CD4-positive, alpha-beta T cell treated with Interleukin-1 beta for 1 hour (primary cell): ENCODE measurements at regions not wholly inside any gene's neighbourhood (a gene's known extent, or its start where the extent isn't known, plus 50 kb on each side); places are given as distances from the start of the nearest gene placed in this dataset.
"Not testable (repeated sequence)": the region's sequence is repeated elsewhere in the genome, so short reads cannot be mapped to it uniquely, and the experiment has no call there.

ENCODE experiments used
- DNase-seq, 2 donors: peaks; one replicate each; pipeline ENCODE4 v3.0.0-alpha.2; 2020 to 2022

- no peak for DNase-seq
Measured at GRCh38 chr2:145524303-145524702, 1004.4 kb upstream of the ZEB2 start.

DNA sequence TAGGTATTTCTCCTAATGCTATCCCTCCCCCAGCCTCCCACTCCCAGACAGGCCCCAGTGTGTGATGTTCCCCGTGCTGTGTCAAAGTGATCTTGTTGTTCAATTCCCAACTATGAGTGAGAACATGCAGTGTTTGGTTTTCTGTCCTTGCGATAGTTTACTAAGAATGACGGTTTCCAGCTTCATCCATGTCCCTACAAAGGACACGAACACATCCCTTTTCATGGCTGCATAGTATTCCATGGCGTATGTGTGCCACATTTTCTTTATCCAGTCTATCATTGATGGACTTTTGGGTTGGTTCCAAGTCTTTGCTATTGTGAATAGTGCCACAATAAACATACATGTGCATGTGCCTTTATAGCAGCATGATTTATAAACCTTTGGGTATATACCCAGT lies 999.3 kb upstream of the ZEB2 start:
- not testable (repeated sequence) for DNase-seq

DNA sequence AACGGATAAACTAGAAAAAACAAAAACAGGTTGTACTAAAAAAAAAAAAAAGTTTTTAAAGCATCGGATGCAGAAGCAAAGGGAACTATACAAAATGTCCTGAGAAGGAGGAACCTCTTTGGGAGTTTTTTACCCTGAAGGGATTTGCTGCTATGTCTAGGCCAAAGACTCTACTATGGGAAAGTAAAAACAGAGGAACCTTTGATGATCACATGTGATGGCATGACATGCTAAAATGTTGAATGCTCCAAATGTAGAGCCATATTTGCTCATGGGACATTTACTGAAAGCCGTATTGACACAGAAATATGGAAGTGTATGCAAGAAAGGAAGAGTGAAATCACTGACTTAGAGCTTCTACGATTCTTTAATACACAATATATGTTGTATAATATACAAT lies 992.0 kb upstream of the ZEB2 start:
- no peak for DNase-seq

DNA sequence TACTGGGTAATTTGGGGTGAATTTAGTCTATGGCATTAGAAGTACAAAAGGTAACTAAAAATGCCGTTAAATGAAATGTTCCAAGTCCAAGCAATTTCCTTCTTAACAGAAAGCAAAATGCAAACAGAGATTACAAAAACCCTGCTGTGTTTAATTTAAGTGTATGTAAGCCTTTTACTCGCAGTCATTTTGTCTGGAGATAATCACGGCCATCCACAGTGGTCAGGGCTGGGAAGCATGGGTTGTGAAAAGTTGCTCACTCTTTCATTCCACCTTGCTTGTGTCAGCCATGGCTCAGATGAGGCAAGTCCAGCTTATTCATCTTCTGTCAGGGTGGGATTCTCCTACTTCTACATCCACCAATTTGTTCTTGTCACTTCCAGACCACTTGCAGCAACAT lies 983.6 kb upstream of the ZEB2 start:
- no peak for DNase-seq

GRCh38 chr2:145501920-145502319 lies 982.0 kb upstream of the ZEB2 start:
- DNase-seq, result no peak

- DNase-seq, result no peak
Measured at GRCh38 chr2:145495590-145495989, 975.7 kb upstream of the ZEB2 start.

GRCh38 chr2:145494441-145494840 lies 974.5 kb upstream of the ZEB2 start:
- DNase-seq, result no peak

DNA sequence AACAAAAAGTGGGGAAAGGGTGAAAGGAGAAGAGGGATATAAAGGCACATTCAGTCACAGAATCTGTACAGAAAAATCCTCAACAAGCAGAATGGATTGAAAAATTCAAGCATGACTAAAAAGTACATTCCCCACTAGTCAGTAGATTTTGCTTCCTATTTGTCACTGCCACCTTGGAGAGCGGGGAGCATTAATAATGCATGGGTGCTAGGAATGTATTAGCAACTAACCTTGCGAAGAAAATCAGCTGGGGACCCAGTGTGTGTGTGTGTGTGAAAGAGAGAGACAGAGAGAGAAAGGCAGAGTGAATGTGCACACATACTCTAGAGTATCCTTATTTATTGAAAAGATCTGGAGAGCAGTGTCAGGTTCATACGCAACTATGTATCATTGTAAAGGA lies 968.7 kb upstream of the ZEB2 start:
- no peak for DNase-seq

- no peak for DNase-seq
Measured at GRCh38 chr2:145484448-145485097, 964.7 kb upstream of the ZEB2 start.

- no peak for DNase-seq
Measured at GRCh38 chr2:145483854-145484253, 963.9 kb upstream of the ZEB2 start.

DNA sequence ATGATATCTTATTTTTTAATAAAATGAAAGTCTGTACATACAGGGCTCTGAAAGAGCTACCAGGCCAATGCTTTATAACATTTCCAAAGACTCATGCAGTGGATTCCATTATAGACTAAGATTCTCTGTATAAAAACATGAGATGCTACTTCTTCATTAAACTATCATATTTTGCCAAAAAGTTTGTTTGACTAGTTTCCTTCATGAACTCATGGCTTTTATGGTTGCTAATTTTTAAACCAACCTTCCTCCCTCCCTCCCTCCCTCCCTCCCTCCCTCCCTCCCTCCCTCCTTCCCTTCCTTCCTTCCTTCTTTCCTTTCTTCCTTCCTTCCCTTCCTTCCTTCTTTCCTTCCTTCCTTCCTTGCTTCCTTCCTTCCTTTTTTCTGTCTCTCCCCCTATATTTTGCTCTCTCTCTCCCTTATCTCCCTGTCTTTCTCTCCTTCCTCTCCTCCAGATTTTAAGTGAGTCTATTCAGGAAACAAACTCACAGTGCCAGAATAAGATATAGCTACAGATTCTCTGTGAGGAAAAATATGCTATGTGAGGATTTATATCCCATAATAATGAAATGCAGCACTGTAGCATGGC lies 961.5 kb upstream of the ZEB2 start:
- DNase-seq, result no peak

DNA sequence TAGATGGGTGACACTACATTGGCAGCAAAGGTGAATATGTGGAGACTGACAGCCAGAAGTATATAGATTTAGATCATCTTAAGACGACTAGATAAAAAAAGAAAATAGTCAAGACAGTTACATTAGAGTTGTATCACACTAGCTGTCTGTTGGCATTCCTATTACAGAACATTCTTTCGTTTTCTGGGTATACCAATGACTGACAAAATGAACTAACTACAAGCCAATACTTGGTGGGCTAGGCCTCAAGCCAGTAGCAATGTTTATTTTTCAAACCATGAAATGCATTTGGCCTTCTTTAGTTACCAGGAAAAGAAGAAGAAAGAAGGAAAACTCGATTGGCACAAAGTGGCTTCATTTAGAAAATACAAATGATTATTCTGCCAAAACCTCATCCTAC lies 944.9 kb upstream of the ZEB2 start:
- DNase-seq, result no peak

DNA sequence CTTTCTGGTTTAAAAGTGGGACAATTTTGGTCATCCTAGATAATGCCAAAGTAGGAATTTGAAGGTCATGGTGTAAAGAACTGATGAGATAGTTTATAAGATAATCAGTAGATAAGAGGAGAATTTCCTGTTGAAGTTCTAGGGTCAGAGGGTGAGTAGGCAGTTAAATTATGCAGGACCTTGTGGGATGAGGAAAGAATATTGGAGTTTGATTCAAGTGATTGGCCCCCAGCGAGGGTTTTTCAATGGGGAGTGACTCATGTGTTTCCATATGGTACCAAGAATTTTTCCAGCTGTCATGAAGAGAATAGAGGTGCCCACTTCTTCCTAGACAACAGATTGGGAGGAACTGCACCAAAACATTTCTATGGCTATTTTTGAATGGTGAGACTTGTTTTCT lies 940.2 kb upstream of the ZEB2 start:
- no peak for DNase-seq

DNA sequence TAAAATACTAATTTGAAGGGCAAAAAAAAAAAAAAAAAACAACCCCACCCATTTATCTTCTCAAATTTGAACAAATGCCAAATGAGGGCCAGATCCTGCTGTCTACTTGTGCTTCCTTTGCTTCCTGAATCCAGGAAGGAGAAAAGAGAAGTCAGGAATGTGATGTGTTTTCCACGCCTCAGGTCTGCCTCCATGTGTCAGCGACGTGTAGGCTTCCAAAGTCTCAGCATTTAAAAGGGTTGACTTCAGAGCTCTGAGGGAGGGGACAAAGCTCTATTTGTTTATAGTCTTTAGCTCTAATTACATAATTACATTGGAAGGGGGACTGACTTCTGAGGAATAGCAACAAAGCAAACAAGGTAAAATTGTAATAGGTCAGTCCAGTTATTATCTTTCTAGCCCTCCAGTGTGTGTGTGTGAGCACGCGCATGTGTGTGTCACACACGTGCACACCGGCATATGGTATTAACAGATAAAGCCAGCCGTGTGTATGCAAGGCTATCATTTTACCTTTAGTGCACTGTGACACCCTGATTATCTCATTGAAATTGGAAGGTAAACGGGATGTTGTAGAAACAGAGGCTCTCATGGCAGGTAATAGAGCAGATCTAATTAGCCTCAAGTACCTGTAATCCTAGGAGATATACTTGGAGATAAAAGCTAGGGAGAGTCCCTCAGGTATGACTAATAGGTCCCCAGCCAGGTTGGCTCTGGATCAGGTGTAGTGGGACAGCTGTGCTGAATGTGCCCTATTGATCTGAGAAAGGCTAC lies 911.4 kb upstream of the ZEB2 start:
- no peak for DNase-seq

DNA sequence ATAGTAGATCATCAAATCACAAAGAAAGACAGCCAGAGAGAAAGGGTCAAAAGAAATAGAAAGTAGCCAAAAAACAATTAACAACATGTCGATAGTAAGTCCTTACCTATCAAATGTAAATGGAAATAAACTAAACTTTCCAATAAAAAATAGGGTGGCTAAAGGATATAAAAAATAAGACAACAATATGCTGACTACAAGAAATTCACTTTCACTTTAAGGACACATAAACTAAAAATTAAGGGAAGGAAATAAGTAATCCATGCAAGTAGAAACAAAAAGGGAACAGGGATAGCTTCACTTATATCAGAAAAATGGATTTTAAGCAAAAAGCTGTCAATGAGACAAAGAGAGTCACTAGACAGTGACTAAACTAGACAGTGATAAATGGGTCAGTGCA lies 903.9 kb upstream of the ZEB2 start:
- no peak for DNase-seq

- DNase-seq, result no peak
Measured at GRCh38 chr2:145422576-145422975, 902.7 kb upstream of the ZEB2 start.

DNA sequence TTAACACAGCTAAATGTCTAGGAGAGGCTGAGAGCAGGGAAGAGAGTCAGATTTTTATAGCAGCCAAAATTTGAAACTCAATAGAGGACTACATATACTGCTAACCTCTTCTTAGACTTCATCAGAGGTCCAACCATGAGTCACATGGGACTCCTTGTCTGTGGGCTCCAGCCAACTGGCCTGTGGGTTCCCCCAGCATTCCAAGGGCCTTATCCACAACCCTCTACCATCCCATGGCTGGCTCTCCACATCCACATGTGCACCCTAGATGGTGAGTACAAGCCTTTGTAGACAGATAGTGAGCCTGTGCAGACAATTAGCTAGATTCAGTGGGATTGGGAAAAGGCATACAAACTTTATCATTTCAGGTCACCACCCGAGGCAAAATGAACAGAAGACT lies 901.9 kb upstream of the ZEB2 start:
- DNase-seq, result no peak

- no peak for DNase-seq
Measured at GRCh38 chr2:145416640-145417039, 896.7 kb upstream of the ZEB2 start.

DNA sequence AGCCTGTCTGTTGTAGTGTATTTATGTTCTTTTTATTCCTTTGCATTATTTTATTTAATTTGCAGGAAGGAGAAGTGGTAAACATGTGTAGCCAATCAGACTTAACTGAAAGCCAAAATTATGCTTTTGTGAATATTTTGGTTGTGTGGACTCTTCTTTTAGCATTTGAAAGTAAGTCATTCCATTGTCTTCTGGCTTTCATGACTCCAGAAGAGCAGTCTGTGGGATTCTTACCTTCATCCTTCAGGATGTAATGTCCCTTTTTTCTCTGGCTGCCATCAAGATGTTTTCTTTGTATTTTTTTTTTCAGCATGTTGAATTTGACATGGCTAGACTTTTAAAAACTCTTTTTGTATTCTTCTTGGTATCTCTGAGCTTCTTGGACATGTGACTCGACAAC lies 895.2 kb upstream of the ZEB2 start:
- DNase-seq, result no peak

DNA sequence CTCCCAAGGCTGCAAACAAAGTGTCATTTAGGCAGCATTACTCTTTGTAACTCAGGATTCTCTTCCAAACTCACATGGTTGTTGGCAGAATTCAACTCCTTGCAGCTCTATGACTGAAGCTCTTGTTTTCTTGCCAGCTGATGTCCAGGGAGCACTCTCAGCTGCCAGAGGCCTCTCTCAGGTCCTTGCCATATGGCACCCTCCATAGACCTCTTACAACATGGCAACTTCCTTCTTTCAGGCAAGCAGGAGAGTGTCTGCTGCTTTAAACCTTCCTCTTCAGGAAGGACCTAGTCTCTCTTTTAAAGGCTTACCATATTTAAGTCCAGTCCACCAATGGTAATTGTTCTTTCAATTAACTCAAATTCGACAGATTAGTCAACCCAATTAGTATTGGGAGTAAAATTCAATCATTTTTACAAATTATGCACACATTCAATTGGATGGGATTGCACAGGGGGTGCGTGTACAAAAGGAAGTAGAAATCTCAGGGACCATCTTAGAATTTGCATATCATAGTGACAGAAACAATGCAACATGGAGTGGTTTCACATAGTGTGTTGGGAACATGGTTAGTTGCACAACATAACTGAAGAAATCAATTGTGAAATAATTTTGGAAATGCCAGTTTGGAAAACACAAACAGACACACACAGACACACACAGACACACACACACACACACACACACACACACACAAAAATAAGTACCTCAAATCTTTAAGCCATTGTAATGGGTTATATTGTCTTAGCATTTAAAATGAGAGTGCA lies 893.5 kb upstream of the ZEB2 start:
- no peak for DNase-seq

DNA sequence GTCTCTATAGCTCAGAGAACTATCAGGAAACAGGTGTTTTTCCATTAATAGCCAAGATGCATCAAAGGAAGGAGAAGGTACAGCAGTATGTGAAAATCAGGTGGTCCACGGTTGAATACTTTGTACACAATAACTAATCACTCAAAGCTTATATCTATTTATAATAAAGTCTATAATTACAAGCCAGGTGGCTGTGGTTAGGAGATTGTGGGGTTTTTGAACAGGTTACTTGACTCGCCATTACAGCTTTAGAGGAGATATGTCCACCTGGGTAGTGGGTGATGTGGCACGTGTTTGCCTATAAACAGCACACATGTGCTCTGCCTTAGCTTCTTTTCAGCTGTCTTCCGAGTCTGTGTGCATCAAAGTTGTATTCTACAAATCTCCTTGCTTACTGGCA lies 892.2 kb upstream of the ZEB2 start:
- DNase-seq, result no peak

DNA sequence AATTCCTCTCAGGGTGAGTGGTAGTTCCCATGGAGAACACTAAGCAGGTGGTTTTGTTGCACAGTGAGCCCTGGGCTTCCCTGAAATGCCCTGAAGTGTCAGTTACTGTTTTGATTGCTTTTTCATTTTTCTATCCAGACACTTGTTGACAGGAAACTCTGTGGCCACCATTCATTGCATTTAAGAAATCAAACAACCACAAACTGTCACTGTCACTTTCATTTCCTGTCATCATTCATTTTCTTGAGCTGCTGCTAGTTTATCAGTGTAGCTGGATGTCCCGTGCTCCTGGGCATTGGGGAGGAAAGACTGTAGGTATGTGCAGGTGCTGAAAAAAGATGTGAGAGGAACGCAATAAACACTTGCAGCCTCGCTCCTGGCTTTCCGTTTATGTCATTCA lies 891.6 kb upstream of the ZEB2 start:
- DNase-seq, result peak; percentile 12 to 29

GRCh38 chr2:145410086-145410485 lies 890.2 kb upstream of the ZEB2 start:
- DNase-seq, result no peak

DNA sequence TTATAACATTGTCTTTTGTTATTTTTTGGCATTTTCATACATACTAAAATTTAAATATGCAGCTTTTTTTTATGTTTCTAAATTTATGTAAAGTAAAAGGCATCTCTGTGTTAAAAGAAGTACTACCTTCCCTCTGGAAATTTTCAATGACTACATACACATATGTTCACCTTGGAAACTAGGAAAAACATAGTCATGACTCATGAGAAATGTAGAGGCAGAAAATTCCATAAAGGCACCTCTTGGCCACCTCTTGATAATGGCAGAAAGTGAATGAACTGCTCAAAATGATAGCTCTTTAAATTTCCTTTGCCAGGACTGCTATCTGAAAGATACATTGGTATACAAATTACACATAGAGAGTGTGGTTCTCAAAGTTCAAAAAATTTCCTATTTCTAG lies 889.1 kb upstream of the ZEB2 start:
- no peak for DNase-seq
